ENCODE measurements at regions not wholly inside any gene's neighbourhood (a gene's known extent, or its start where the extent isn't known, plus 50 kb on each side); places are given as distances from the start of the nearest gene placed in this dataset.

GRCh38 chr1:29861446-29861845, 625.1 kb downstream of the PTPRU start:
- TF ChIP-seq, protein P1, sequence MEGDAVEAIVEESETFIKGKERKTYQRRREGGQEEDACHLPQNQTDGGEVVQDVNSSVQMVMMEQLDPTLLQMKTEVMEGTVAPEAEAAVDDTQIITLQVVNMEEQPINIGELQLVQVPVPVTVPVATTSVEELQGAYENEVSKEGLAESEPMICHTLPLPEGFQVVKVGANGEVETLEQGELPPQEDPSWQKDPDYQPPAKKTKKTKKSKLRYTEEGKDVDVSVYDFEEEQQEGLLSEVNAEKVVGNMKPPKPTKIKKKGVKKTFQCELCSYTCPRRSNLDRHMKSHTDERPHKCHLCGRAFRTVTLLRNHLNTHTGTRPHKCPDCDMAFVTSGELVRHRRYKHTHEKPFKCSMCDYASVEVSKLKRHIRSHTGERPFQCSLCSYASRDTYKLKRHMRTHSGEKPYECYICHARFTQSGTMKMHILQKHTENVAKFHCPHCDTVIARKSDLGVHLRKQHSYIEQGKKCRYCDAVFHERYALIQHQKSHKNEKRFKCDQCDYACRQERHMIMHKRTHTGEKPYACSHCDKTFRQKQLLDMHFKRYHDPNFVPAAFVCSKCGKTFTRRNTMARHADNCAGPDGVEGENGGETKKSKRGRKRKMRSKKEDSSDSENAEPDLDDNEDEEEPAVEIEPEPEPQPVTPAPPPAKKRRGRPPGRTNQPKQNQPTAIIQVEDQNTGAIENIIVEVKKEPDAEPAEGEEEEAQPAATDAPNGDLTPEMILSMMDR (IDR thresholded peaks at IDR 0.05; ENCODE audit: poor library complexity, severe bottlenecking) = no peak
- TF ChIP-seq TAF1 (IDR thresholded peaks at IDR 0.05; ENCODE audit: low read depth) = no peak
- no peak for TF ChIP-seq EP300 (conservative IDR thresholded peaks at IDR 0.05; ENCODE audit: poor library complexity, severe bottlenecking)

Data from neural cell (in vitro differentiated cells).